Retinal pigment epithelial cell (primary cell): ENCODE measurements at regions not wholly inside any gene's neighbourhood (a gene's known extent, or its start where the extent isn't known, plus 50 kb on each side); places are given as distances from the start of the nearest gene placed in this dataset.

ENCODE experiments used
- DNase-seq: peaks from one replicate; pipeline ENCODE4 v3.0.0-alpha.2; 2010; ENCODE audit warnings: low read depth
- H3K4me3 ChIP-seq: 2 replicates; pipeline ENCODE4 v1.5.1; 2011; ENCODE audit warnings: mild to moderate bottlenecking, low read length, control low read depth, moderate library complexity
- TF ChIP-seq, protein P1 (sequence below): conservative IDR thresholded peaks from 2 replicates; pipeline ENCODE4 v1.5.1; 2011; ENCODE audit warnings: low read depth, low read length, control low read depth, inconsistent platforms

GRCh38 chr14:101500681-101501080, 60.6 kb upstream of the DIO3 start:
- TF ChIP-seq, protein P1, sequence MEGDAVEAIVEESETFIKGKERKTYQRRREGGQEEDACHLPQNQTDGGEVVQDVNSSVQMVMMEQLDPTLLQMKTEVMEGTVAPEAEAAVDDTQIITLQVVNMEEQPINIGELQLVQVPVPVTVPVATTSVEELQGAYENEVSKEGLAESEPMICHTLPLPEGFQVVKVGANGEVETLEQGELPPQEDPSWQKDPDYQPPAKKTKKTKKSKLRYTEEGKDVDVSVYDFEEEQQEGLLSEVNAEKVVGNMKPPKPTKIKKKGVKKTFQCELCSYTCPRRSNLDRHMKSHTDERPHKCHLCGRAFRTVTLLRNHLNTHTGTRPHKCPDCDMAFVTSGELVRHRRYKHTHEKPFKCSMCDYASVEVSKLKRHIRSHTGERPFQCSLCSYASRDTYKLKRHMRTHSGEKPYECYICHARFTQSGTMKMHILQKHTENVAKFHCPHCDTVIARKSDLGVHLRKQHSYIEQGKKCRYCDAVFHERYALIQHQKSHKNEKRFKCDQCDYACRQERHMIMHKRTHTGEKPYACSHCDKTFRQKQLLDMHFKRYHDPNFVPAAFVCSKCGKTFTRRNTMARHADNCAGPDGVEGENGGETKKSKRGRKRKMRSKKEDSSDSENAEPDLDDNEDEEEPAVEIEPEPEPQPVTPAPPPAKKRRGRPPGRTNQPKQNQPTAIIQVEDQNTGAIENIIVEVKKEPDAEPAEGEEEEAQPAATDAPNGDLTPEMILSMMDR, result no peak
- H3K4me3 ChIP-seq, result no peak overlapping the region
- no peak for DNase-seq

DNA sequence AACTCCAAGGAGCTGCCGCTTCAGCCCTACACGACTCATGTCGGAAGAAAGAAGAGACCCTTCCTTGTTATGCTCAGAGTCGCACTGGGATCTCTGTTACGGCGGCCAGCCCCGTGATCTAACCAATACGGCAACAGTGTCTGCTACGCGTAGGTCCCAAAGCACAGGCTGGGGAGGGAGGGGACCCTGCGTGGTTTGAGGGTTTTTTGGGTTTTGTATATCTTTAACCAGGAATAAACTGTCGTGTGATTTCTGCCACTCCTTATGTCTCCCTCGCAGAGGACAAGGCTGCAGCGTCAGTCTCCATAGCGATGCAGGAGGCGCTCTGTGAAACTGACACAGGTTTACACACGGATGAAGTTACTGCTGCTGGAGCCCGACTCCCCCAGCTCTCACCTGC, 60.0 kb upstream of the DIO3 start:
- no peak for DNase-seq
- TF ChIP-seq, protein P1, result no peak
- no peak overlapping the region for H3K4me3 ChIP-seq

DNA sequence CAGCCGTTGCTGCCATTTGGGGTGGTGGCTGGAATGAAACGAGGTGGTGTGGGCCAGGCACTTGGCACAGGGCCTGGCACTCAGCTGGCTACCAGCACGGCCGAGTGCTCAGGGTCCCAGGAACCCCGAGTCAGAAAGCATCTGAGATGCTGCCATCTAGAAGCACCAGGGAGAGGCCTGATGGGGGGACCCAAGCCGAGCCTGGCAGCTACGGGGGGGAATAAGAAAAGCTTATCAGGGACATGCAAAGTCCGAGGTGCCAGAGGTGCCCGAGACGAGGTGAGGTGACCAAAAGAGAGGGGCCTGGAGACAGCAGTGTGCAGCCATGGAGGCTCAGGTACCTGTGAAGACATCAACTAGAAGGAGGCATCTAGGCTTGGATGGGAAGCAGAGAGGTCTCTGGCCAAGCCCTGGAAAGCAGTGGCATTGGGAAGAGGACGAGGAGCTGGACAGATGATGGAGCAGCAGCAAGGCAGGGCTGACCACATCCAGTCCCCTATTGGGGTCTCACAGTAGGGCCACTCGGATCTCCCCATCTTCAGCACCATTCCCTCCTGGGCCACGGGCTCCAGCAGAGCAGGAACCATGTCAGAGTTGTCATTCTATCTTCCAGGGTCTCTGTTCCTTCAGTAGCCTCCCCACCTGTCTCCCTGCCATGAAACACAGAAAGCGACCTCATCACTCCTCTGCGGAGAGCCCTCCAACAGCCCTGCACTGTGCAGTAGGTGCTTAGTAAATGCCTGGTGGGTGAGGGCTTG, 59.3 kb upstream of the DIO3 start:
- TF ChIP-seq, protein P1, result no peak
- no peak overlapping the region for H3K4me3 ChIP-seq
- DNase-seq, result no peak

DNA sequence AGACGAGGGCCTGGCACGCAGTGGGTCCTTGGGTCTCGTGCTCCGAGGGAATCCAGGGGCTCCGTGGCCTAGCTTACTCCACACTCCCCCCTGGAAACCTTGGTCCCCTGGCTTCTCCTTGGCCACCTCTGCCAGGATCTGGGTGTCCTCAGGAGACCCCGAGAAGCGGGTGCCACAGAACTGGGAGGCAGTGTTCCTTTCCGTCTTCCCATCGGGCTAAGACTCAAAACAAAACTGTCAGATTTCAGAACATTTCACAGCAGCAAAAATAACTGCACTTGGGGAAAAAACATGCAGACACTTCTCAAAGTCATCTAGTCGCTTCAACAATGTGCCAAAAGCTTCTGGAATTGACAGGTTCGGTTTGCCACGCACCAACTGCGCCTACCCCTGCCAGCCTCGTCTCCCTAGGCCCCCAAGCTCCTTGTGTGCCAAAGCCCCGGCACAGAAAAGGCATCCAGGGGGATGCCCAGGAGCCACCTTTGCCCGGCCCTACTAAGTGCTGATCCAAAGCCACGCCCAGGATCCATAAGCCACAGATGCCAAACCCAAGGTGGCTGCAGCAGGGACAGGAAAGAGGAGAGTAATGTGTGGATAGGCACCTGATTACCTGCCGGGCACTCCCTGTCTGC, 58.4 kb upstream of the DIO3 start:
- no peak for DNase-seq
- H3K4me3 ChIP-seq, result no peak overlapping the region
- TF ChIP-seq, protein P1, result no peak

- TF ChIP-seq, protein P1, result no peak
- H3K4me3 ChIP-seq, result no peak overlapping the region
- no peak for DNase-seq
Observed at GRCh38 chr14:101503431-101504095, 57.7 kb upstream of the DIO3 start.

DNA sequence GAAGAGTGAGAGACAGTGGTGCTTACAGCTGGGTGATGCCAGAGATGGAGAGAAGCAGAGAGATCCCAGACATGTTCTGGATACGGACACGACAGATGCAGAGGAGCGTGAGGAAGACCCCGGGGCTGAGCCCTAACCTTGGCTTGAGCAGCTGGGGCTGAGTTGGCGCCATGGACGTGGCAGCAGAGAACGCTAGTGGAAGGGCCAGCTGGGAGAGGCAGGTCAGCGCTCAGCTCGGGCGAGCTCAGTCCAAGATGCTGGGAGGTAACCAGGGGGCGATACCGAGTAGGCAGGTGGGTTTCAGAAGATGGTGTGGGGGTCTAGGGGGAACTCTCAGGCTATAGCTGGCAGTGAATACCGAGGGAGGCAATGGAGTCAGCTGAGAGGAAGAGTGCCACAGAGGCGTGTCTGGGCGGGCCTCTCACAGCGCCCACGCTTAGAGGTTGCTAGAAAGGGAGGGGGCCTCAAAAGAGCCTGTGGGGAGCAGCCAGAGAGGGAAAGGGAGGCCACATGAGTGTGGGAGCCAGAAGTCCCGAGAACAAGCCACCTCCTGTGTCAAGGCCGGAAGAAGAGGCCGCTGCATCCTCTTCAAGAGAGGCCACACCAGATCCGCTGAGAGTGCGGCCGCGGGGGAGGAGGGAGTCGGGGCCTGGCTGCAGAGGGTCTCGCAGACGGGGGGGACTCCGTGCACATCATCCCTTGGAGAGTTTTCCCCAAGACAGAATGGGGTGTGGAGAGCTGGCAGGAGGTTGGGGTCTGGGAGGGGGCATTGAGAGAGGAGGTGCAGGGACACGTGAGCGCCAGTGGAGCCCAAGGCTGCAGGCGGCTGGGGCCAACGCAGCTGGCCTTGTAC, 57.0 kb upstream of the DIO3 start:
- TF ChIP-seq, protein P1, result no peak
- DNase-seq, result no peak
- no peak overlapping the region for H3K4me3 ChIP-seq
